Neural progenitor cell (in vitro differentiated cells): ENCODE measurements at regions not wholly inside any gene's neighbourhood (a gene's known extent, or its start where the extent isn't known, plus 50 kb on each side); places are given as distances from the start of the nearest gene placed in this dataset. TPM values are rescaled to one million over a fixed set of nuclear protein-coding genes. Genes with fewer than 3 reads are reported as not detected.
"Not testable (repeated sequence)": the region's sequence is repeated elsewhere in the genome, so short reads cannot be mapped to it uniquely, and the experiment has no call there.

ENCODE experiments used
- DNase-seq: peaks from one replicate; pipeline ENCODE4 v3.0.0-alpha.2; 2016; ENCODE audit warnings: low spot score
- H2AFZ ChIP-seq: fragments of 200-600 bp; sonication (generic); replicated peaks from 2 replicates; pipeline ENCODE4 v1.6.1; 2016; ENCODE audit warnings: antibody characterized with exemption
- H3F3A ChIP-seq: fragments of 200-600 bp; sonication (generic); 2 replicates; pipeline ENCODE4 v1.6.1; 2016; ENCODE audit warnings: antibody characterized with exemption, low read depth
- H3K27ac ChIP-seq: fragments of 200-600 bp; sonication (generic); 2 replicates; pipeline ENCODE4 v1.5.1; 2016; ENCODE audit warnings: mild to moderate bottlenecking
- H3K27me3 ChIP-seq: fragments of 200-600 bp; sonication (generic); 2 replicates; pipeline ENCODE4 v1.6.1; 2016; ENCODE audit warnings: mild to moderate bottlenecking, moderate library complexity
- H3K36me3 ChIP-seq: fragments of 200-600 bp; sonication (generic); 2 replicates; pipeline ENCODE4 v1.5.1; 2016
- H3K4me1 ChIP-seq: fragments of 200-600 bp; sonication (generic); 2 replicates; pipeline ENCODE4 v1.6.1; 2016; ENCODE audit warnings: mixed run types
- H3K4me2 ChIP-seq: fragments of 200-600 bp; sonication (generic); 2 replicates; pipeline ENCODE4 v1.6.1; 2016
- H3K4me3 ChIP-seq: fragments of 200-600 bp; sonication (generic); 2 replicates; pipeline ENCODE4 v1.5.1; 2016
- H3K79me2 ChIP-seq: fragments of 200-600 bp; sonication (generic); 2 replicates; pipeline ENCODE4 v1.6.1; 2016; ENCODE audit warnings: low read depth
- H3K9ac ChIP-seq: fragments of 200-600 bp; sonication (generic); 2 replicates; pipeline ENCODE4 v1.6.1; 2016
- H3K9me3 ChIP-seq: fragments of 200-600 bp; sonication (generic); 2 replicates; pipeline ENCODE4 v1.5.1; 2016; ENCODE audit warnings: low read depth
- H4K20me1 ChIP-seq: fragments of 200-600 bp; sonication (generic); 2 replicates; pipeline ENCODE4 v1.6.1; 2016; ENCODE audit warnings: low read depth
- H3K27ac Mint-ChIP-seq: 3 replicates; pipeline ENCODE4 v1.8.0; 2021; ENCODE audit warnings: mixed read lengths
- H3K27me3 Mint-ChIP-seq: 2 replicates; pipeline ENCODE4 v1.8.0; 2022; ENCODE audit warnings: low read depth, mild to moderate bottlenecking, inconsistent platforms, moderate library complexity, mixed read lengths; ENCODE audit not compliant: insufficient read depth
- H3K36me3 Mint-ChIP-seq: 3 replicates; pipeline ENCODE4 v1.8.0; 2021; ENCODE audit warnings: mixed read lengths
- H3K4me1 Mint-ChIP-seq: 3 replicates; pipeline ENCODE4 v1.8.0; 2021; ENCODE audit warnings: mixed read lengths
- H3K4me3 Mint-ChIP-seq: 3 replicates; pipeline ENCODE4 v1.8.0; 2021; ENCODE audit warnings: mild to moderate bottlenecking, moderate library complexity, mixed read lengths
- H3K9me3 Mint-ChIP-seq: 3 replicates; pipeline ENCODE4 v1.8.0; 2020; ENCODE audit warnings: mixed read lengths
- small RNA-seq: library from RNA; depleted of rRNA; stranded (forward); fragments of <200 nt; gene quantifications from one replicate; pipeline ENCODE3, GENCODE V24; 2015

DNA sequence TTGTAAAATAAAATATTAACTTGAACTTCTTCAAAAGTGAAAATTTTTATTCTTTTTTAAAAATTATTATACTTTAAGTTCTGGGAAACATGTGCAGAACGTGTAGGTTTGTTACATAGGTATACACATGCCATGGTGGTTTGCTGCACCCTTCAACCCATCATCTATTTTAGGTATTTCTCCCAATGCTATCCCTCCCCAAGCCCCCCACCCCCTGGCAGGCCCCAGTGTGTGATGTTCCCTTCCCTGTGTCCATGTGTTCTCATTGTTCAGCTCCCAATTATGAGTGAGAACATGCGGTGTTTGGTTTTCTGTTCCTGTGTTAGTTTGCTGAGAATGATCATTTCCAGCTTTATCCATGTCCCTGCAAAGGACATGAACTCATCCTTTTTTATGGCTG is 515.6 kb upstream of the TPTE start:
- not testable (repeated sequence) for H3K4me1 ChIP-seq, H3K4me3 ChIP-seq, H3K79me2 ChIP-seq, H2AFZ ChIP-seq, H4K20me1 ChIP-seq, H3K9ac ChIP-seq, H3K4me3 Mint-ChIP-seq, H3K27me3 Mint-ChIP-seq, H3K4me1 Mint-ChIP-seq, H3K27ac Mint-ChIP-seq, H3F3A ChIP-seq, H3K36me3 ChIP-seq, H3K27ac ChIP-seq, H3K36me3 Mint-ChIP-seq, DNase-seq, H3K27me3 ChIP-seq, H3K4me2 ChIP-seq
- H3K9me3 Mint-ChIP-seq = peaks cover 31% of the 10 kb centered on the region
- H3K9me3 ChIP-seq = peaks cover 47% of the 10 kb centered on the region

DNA sequence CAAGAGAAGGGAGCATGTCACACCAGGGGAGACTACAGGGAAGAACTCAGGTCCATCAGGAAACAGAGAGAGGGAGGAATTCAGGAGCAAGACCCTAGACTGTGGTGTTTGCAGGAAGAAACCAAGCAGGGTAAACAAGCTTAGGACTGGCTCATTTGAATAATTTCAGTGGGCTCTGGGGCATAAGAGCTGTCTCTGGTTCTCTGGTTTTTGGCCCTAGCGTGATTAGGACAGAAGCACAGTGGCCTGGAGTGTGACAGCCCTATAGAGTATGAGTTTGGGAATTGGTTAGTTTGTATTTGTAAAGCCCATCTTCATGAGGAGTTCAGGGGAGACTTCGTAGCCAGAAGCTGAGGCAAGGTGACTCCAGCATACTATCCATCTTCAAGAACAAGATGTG is 504.4 kb upstream of the TPTE start:
- H3K4me3 ChIP-seq, H3F3A ChIP-seq, H3K27me3 Mint-ChIP-seq, DNase-seq, H3K4me1 ChIP-seq, H3K4me2 ChIP-seq, H3K27me3 ChIP-seq, H2AFZ ChIP-seq, H3K27ac ChIP-seq, H4K20me1 ChIP-seq, H3K36me3 Mint-ChIP-seq, H3K36me3 ChIP-seq, H3K9ac ChIP-seq, H3K79me2 ChIP-seq, H3K4me3 Mint-ChIP-seq, H3K27ac Mint-ChIP-seq, H3K4me1 Mint-ChIP-seq: not testable (repeated sequence)
- H3K9me3 ChIP-seq = peaks cover 62% of the 10 kb centered on the region
- H3K9me3 Mint-ChIP-seq = peaks cover 16% of the 10 kb centered on the region

DNA sequence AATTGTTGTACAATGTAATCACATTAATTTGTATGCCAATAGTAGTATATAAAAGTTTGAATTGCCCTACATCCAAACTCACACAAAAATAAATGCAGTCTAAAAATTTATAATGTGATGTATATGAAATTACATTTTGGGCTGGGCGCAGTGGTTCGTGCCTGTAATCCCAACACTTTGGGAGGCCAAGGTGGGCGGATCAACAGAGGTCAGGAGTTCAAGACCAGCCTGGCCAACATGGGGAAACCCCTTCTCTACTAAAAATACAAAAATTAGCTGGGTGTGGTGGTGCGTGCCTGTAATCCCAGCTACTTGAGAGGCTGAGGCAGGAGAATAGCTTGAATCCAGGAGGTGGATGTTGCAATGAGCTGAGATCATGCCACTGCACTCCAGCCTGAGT is 503.6 kb upstream of the TPTE start:
- H3K4me2 ChIP-seq, H3K36me3 ChIP-seq, H3K79me2 ChIP-seq, H3K4me1 Mint-ChIP-seq, H3K4me1 ChIP-seq, H3K27ac Mint-ChIP-seq, H3K27ac ChIP-seq, H3F3A ChIP-seq, H3K9ac ChIP-seq, DNase-seq, H3K27me3 Mint-ChIP-seq, H4K20me1 ChIP-seq, H3K36me3 Mint-ChIP-seq, H3K27me3 ChIP-seq, H2AFZ ChIP-seq, H3K4me3 Mint-ChIP-seq, H3K4me3 ChIP-seq: not testable (repeated sequence)
- H3K9me3 Mint-ChIP-seq = peaks cover 13% of the 10 kb centered on the region
- peaks cover 64% of the 10 kb centered on the region for H3K9me3 ChIP-seq

DNA sequence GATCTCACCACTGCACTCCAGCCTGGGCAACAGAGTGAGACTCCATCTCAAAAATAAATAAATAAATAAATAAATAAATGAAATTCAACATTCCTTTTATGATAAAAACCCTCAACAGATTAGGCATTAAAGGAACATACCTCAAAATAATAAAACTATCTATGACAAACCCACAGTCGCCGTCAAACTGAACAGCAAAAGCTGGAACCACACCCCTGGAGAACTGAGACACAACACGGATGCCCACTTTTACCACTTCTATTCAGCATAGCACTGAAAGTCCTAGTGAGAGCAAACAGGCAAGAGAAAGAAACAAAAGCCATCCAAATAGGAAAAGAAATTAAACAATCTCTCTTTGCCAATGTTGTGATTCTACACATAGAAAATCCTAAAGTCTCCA is 499.9 kb upstream of the TPTE start:
- not testable (repeated sequence) for H2AFZ ChIP-seq, H3K4me1 ChIP-seq, H3K27ac Mint-ChIP-seq, H3K4me3 ChIP-seq, H3K4me2 ChIP-seq, H3K4me3 Mint-ChIP-seq, H3K27ac ChIP-seq, H3K79me2 ChIP-seq, DNase-seq, H3K36me3 ChIP-seq, H4K20me1 ChIP-seq, H3K9ac ChIP-seq, H3F3A ChIP-seq, H3K4me1 Mint-ChIP-seq, H3K36me3 Mint-ChIP-seq, H3K27me3 ChIP-seq, H3K27me3 Mint-ChIP-seq
- peaks cover 21% of the 10 kb centered on the region for H3K9me3 Mint-ChIP-seq
- H3K9me3 ChIP-seq = peaks cover 62% of the 10 kb centered on the region

DNA sequence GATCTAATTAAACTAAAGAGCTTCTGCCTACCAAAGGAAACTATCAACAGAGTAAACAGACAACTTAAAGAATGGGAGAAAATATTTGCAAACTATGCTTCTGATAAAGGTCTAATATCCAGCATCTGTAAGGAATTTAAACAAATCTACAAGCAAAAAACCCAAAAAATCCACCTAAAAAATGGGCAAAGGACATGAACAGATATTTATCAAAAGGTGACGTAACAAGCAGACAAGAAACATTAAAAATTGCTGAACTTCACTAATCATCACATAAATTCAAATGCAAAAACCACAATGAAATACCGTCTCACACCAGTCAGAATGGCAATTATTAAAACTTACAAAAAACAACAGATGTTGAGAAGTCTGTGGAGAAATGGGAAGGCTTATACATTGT is 498.6 kb upstream of the TPTE start:
- DNase-seq, H3K4me3 Mint-ChIP-seq: not testable (repeated sequence)
- H3K9me3 ChIP-seq = peaks cover 53% of the 10 kb centered on the region

More for the DNA sequence above, 498.6 kb upstream of the TPTE start:
- not testable (repeated sequence) for H2AFZ ChIP-seq, H4K20me1 ChIP-seq, H3K4me2 ChIP-seq, H3F3A ChIP-seq, H3K36me3 Mint-ChIP-seq, H3K79me2 ChIP-seq, H3K27me3 ChIP-seq, H3K27ac Mint-ChIP-seq, H3K9ac ChIP-seq, H3K4me1 ChIP-seq, H3K4me3 ChIP-seq, H3K27me3 Mint-ChIP-seq, H3K4me1 Mint-ChIP-seq, H3K36me3 ChIP-seq, H3K27ac ChIP-seq
- peaks cover 14% of the 10 kb centered on the region for H3K9me3 Mint-ChIP-seq

Small RNAs in the stretch of these regions (small RNA-seq; reads per million reads assigned to genes)
- gene AC018692.3 (not detected), gene RF00003 (2.9 reads per million, percentile 91 among the genes with 10 or more reads in this experiment), gene RF00156 (not detected), gene RN7SL52P (not detected)
